Parathyroid adenoma (tissue), 2 donors: ENCODE measurements at regions not wholly inside any gene's neighbourhood (a gene's known extent, or its start where the extent isn't known, plus 50 kb on each side); places are given as distances from the start of the nearest gene placed in this dataset.

Experiments
- H2AFZ ChIP-seq: fragments of 300-600 bp; sonication (generic); one replicate; pipeline ENCODE4 v1.7.0; 2017; ENCODE audit warnings: antibody characterized with exemption, mild to moderate bottlenecking
- H3K27ac ChIP-seq: fragments of 300-600 bp; sonication (generic); one replicate; pipeline ENCODE4 v1.7.0; 2017
- H3K27me3 ChIP-seq: fragments of 300-600 bp; sonication (generic); one replicate; pipeline ENCODE4 v1.7.0; 2017; ENCODE audit warnings: low read length; ENCODE audit not compliant: control insufficient read depth, insufficient read depth
- H3K36me3 ChIP-seq: fragments of 300-600 bp; sonication (generic); one replicate; pipeline ENCODE4 v1.7.0; 2017; ENCODE audit warnings: low read length; ENCODE audit not compliant: control insufficient read depth, insufficient read depth
- H3K4me1 ChIP-seq: fragments of 300-600 bp; sonication (generic); one replicate; pipeline ENCODE4 v1.7.0; 2017; ENCODE audit warnings: control low read depth
- H3K4me2 ChIP-seq: fragments of 300-600 bp; sonication (generic); one replicate; pipeline ENCODE4 v1.7.0; 2017; ENCODE audit warnings: low read length
- H3K4me3 ChIP-seq: fragments of 300-600 bp; sonication (generic); one replicate; pipeline ENCODE4 v1.7.0; 2017; ENCODE audit warnings: low read depth, low read length
- H3K79me2 ChIP-seq: fragments of 300-600 bp; sonication (generic); one replicate; pipeline ENCODE4 v1.7.0; 2017; ENCODE audit warnings: control low read depth
- H3K9ac ChIP-seq: fragments of 300-600 bp; sonication (generic); one replicate; pipeline ENCODE4 v1.7.0; 2017; ENCODE audit warnings: mild to moderate bottlenecking
- H3K9me3 ChIP-seq: fragments of 300-600 bp; sonication (generic); one replicate; pipeline ENCODE4 v1.7.0; 2017; ENCODE audit warnings: low read length; ENCODE audit not compliant: control insufficient read depth
- CTCF ChIP-seq: fragments of 300-600 bp; sonication (generic); IDR thresholded peaks from one replicate; pipeline ENCODE4 v1.7.0; 2017; ENCODE audit warnings: antibody characterized with exemption, mild to moderate bottlenecking
- donor health status: primary hyperparathyroidism.

GRCh38 chr5:159782197-159782994 is 133.9 kb upstream of the ADRA1B start:
- no peaks in the 10 kb centered on the region for H3K36me3 ChIP-seq
- no peaks in the 10 kb centered on the region for H3K9me3 ChIP-seq
- H3K27ac ChIP-seq: no peak overlapping the region
- no peaks in the 10 kb centered on the region for H3K27me3 ChIP-seq
- no peak overlapping the region for H3K9ac ChIP-seq
- no peak overlapping the region for H3K4me3 ChIP-seq
- no peak overlapping the region for H2AFZ ChIP-seq
- H3K4me1 ChIP-seq: no peaks in the 10 kb centered on the region
- H3K79me2 ChIP-seq: no peaks in the 10 kb centered on the region
- no peak for TF ChIP-seq CTCF
- no peak overlapping the region for H3K4me2 ChIP-seq

- Histone ChIP-seq H3K4me2 (no peak overlapping the region), H3K27ac (no peak overlapping the region), H3K9ac (no peak overlapping the region), H3K4me1 (no peaks in the 10 kb centered on the region), H3K36me3 (no peaks in the 10 kb centered on the region), H2AFZ (no peak overlapping the region), H3K79me2 (no peaks in the 10 kb centered on the region), H3K9me3 (no peaks in the 10 kb centered on the region), H3K4me3 (no peak overlapping the region), H3K27me3 (no peaks in the 10 kb centered on the region)
- TF ChIP-seq CTCF: no peak
These were observed 133.3 kb upstream of the ADRA1B start for GRCh38 chr5:159782995-159783300.

- no peak overlapping the region for H2AFZ ChIP-seq
- H3K36me3 ChIP-seq: no peaks in the 10 kb centered on the region
- no peak overlapping the region for H3K4me3 ChIP-seq
- H3K79me2 ChIP-seq: no peaks in the 10 kb centered on the region
- H3K9me3 ChIP-seq: no peaks in the 10 kb centered on the region
- H3K9ac ChIP-seq: no peak overlapping the region
- no peak overlapping the region for H3K4me2 ChIP-seq
- no peaks in the 10 kb centered on the region for H3K27me3 ChIP-seq
- H3K27ac ChIP-seq: no peak overlapping the region
- no peak for TF ChIP-seq CTCF
- H3K4me1 ChIP-seq: no peaks in the 10 kb centered on the region
These were observed 132.5 kb upstream of the ADRA1B start for GRCh38 chr5:159783726-159784247.

- no peaks in the 10 kb centered on the region for H3K36me3 ChIP-seq
- H3K4me1 ChIP-seq: no peaks in the 10 kb centered on the region
- H3K4me2 ChIP-seq: no peak overlapping the region
- H3K79me2 ChIP-seq: no peaks in the 10 kb centered on the region
- H3K9ac ChIP-seq: no peak overlapping the region
- H2AFZ ChIP-seq: no peak overlapping the region
- H3K4me3 ChIP-seq: no peak overlapping the region
- H3K27ac ChIP-seq: no peak overlapping the region
- no peak for TF ChIP-seq CTCF
- H3K27me3 ChIP-seq: no peaks in the 10 kb centered on the region
- H3K9me3 ChIP-seq: no peaks in the 10 kb centered on the region
These were observed 131.3 kb upstream of the ADRA1B start for GRCh38 chr5:159784993-159785392.

GRCh38 chr5:159785656-159786055 is 130.6 kb upstream of the ADRA1B start:
- no peak overlapping the region for H3K27ac ChIP-seq

More at GRCh38 chr5:159785656-159786055, 130.6 kb upstream of the ADRA1B start:
- H3K4me2 ChIP-seq: no peak overlapping the region
- no peaks in the 10 kb centered on the region for H3K36me3 ChIP-seq
- H3K9me3 ChIP-seq: no peaks in the 10 kb centered on the region
- no peaks in the 10 kb centered on the region for H3K79me2 ChIP-seq
- TF ChIP-seq CTCF: no peak
- H3K27me3 ChIP-seq: no peaks in the 10 kb centered on the region
- no peaks in the 10 kb centered on the region for H3K4me1 ChIP-seq
- H2AFZ ChIP-seq: no peak overlapping the region
- no peak overlapping the region for H3K9ac ChIP-seq
- H3K4me3 ChIP-seq: no peak overlapping the region
